Activated CD8-positive, alpha-beta memory T cell treated with anti-CD3 and anti-CD28 coated beads, Interleukin-2, amount 50 U/mL, for 24 hours (primary cell): ENCODE measurements at regions not wholly inside any gene's neighbourhood (a gene's known extent, or its start where the extent isn't known, plus 50 kb on each side); places are given as distances from the start of the nearest gene placed in this dataset.

Experiments used
- DNase-seq: peaks from one replicate; pipeline ENCODE4 v3.0.0-alpha.2; 2020; ENCODE audit errors: extremely low read depth

DNA sequence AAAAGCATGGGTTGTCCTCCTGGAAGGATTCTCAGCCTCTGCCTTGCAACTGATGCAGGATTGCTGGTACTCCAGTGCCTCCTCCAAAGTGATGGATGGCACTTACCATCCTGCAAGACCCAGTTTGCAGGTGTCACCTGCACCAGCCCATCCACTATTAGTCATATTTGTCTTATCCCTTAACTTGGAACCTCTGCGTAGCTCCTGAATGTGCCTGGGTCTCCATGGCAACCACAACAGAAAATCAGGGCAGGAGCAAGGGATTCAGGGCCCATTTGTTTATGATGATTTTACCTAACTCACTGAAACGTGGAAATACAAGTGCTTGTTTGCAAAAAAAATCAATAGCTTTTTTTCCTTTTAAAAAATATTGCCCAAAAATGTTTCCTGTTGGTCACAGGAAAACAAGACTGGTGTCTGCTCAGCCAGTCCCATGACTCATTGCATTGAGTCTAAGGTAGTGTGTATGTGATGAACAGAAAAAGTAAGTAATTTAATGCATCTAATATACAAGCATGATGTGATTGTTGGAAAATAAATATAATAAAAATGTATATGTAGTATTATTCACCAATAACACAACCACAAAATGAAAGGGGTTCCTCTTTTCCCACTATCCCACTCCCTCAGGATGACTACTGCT lies 1196.3 kb upstream of the TMEM132C start:
- DNase-seq = no peak

DNA sequence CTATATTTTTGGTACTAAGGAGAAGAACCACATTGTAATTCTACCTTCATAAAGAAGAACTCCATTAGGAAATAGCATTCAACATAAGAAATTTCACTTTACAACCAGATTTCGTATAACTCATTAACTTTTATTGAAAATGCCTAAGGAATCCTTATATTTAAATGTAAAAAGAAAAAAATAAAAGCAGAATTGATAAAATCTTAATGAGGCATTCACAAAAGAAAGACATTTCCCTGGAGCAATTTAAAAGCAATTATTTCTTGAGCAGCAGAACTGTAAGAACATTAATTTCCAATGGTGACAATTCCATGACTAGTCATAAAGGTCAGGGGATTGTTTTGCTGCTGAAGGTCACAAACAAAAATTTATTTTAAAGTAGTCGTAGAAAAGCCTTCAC lies 1192.8 kb upstream of the TMEM132C start:
- no peak for DNase-seq

DNA sequence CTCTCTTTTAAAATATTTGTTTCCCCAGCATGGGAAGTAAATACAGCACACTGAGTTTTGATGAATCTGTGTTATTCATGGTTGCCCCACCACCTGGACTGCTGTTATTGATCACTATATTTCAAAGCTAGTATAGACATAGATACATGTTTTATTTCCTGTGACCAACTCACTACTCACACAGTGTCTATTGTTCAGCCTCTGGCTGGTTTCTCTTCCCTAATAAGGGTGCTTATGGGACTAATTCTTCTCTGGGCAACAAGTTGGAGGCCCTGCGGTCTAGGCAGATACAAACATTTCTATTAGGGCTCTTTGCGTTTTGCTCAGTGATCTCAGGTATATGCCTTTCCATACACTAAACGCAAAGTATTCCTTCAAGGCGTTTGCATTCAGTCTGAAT lies 1191.0 kb upstream of the TMEM132C start:
- no peak for DNase-seq

DNA sequence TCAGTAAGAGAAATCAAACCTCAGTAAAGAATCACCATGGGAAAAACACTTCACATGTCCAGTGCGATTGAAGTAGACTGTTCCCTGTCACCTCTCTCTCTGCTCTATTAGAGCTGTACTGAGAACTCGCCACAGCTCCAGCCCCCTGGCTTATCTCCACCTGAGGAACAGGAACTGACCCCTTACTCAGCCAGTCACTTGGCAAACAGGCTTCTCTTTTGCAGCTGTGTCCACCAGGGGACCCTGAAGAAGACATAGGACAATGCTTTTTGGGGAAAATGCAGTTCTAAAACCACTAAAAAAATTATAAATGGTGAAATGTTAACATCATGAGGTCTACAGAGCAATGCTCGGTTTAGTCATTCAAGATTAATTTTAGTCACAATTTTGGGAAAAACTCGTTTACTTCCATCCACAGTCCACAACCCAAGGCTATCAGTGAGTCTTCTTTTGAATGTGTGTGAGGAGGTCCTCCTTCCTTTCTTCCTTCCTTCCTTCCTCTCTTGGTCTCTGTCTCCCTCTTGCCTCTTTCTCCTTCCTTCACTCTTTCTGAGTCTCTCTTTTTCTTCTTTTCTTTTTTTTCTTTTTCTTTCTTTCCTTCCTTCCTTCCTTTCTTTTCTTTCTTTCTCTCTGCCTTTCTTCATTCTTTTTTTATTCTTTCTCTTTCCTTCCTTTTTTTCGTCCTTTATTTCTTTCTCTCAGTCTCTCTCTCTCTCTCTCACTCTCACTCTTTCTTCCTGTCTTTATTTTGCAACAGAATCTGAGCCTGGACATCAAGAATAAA lies 1189.5 kb upstream of the TMEM132C start:
- DNase-seq = no peak

DNA sequence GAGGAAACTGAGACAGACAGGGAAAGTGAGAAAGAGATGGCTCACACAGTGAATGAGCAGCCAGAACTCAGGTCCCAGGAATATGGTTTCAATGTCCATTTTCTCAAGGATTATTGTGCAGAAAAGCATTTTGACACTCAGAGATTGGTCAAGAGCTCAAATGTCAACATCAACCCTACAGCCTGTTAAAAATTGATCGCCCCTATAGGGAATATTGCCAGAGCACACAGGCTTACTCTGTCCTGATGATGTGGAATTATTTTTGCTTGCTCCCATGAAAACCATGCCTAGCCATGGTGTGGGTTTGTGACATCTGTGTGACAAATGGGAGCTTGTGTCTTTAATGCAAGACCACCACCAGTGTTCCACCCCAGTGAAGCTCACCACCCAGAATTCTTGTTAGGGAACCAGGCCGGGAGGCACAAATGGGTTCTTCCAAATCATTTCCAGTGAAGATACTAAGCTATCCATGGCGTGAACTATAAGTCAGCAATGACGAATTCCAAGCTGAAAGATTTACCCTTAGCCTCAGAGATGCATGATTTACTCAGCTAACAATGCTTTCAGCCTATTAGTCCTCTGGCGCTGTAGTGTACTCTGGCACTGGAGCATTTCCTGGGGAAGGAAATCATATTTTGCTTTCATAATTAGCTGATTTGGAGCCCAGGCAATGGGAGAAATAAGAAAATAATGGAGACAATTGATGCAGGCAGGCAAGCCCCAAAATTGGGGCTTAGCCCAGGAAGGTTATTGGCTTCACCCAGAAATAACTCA lies 1188.2 kb upstream of the TMEM132C start:
- DNase-seq = no peak

DNA sequence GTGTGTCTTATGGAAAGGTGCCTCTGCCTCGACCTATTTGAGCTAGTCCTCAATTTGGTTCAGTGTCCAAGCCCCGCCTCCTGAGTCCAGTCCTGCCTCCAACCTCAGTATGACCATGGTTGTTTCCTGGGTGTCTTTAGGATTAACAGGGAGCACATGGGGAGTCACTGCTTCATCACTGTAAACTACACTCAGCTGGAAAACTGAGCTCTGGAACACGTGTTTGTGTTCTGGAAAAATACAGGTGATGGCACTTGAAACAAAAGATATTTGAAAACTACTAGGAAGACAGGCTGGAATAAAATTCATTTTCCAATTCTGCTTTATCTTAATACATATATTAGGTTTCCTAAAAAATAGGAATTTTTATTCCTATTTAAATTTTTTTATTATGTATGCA lies 1187.3 kb upstream of the TMEM132C start:
- DNase-seq = no peak

DNA sequence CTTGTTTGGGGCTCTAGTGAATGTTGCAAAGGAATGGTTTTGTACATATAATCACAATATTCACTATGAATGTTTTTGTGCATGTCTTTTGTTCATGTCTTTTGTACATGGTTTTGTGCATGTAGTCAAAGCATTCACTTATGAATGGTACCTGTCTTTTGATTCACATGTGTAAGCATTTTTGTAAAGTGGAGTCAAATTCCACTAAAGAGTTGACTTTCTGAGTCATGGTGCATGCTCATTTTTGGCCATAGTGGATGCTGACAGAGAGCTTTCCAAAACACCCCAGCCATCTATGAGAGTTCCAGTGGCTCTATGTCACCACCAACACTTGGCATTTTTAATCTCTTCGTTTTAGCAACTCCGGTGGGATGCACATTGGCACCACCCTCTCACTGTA lies 1185.9 kb upstream of the TMEM132C start:
- DNase-seq = no peak

DNA sequence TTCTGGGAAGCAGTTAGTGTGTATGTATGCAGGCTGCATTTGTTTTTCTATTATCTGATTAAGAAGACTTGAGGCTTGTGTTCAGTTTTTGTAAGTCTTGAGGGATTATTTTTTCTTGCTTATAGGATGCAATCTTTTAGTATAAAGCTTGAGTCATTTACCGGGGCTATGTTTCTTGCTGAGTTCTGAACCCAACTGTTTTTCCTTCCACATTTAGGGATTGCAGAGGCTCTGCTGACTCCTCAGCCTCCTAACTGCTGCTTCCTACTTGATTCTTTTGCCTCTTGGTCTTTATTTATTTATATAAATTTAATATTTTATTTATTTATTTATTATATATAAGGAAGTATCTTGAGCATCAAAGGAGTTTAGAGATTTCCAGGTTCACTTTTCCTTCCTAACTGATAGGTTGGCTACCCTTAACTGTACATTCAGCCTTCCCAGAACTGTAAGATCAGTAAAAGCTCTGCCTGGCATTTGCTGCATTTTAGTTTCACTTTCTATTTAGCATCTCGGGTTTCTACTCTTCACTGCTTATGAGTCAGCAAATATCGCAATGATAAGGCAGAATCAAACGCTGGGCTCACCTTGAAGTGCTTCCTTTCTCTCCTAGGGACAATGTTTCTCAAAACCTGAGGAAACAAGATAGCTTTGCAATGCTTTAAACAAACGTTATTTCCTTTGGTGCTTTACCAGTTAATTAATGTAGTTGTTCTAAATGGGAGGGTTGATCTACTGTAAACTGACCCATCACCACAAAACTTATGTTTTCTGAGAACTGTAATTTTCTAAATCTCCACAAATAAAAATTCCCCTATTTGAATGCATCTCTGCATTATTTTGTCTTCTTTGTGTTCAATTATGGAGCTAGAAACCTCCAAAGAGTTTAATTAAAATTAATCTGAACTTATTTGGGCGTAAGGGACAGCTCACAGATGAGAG lies 1183.7 kb upstream of the TMEM132C start:
- no peak for DNase-seq

DNA sequence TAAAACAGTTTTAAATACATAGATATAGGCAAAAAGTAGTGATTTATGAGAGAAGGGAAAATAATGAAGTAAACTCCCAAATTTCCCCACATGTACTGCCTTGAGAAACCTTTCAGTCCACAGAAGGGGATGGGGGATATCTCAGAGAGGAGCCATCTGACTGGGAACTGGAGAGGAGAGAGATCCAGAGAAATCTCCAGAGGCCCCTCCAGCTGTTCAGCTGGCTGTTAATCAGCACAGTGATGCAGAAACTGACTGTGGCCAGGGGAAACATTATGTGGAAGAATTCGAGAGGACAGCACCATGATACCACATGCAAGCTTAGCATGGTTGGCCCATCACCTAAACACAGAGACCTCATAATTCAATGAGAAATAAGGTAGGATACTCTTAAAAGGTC lies 1165.9 kb upstream of the TMEM132C start:
- no peak for DNase-seq

DNA sequence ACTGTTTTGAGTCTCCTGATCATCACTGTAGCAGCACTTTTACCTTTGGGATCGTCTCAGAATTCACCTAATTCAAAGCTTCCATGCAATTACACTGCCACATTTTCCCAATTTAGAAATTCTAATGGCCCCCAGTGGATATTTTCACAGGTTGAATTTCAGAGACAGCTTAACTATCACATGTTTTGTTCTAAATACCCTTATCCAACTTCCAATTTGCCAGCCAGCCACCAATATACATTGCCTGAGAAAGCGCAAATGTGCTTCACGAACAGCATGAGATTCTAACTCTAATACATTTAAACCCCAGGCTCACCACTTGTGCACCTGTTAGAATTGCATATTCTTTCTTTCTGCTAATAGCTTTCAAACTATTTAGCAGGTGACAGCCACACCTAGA lies 1160.9 kb upstream of the TMEM132C start:
- no peak for DNase-seq

DNA sequence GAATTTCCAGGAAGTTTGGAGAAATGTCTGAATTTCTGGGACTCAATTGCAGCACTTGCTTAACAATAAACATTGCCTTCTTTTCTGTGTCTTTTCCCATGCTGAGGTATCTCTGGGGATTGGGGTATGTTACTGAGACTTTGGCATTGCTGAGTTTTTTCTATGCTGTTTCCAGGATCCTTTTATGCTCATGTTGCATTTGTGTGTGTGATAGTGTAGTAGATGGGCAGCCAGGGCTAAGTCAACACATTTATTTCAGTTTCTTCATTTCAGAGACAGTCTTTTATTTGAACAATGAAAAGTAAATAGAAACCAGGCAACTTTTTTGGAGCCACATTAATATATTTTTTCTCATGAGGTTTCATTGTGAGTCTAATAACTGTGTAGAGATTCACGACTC lies 1160.3 kb upstream of the TMEM132C start:
- DNase-seq = no peak

DNA sequence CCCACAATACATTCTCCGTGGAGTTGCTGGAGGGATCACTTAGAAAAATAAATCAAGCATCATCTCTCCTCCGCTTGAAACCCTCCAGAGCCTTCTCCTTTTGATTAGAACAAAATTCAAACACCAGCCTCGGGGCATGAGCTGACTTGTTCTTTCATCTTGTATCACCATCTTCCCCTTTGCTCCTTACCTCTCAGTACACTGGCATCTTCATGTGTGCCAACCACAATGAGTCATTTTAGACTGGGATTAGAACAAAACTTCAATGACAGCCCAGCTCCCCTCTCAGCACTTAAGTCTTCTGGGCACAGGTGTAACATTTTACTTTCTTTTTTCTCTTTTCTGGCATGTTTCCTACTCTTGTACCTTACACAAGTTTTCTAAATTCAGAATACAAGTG lies 1159.2 kb upstream of the TMEM132C start:
- DNase-seq = no peak

DNA sequence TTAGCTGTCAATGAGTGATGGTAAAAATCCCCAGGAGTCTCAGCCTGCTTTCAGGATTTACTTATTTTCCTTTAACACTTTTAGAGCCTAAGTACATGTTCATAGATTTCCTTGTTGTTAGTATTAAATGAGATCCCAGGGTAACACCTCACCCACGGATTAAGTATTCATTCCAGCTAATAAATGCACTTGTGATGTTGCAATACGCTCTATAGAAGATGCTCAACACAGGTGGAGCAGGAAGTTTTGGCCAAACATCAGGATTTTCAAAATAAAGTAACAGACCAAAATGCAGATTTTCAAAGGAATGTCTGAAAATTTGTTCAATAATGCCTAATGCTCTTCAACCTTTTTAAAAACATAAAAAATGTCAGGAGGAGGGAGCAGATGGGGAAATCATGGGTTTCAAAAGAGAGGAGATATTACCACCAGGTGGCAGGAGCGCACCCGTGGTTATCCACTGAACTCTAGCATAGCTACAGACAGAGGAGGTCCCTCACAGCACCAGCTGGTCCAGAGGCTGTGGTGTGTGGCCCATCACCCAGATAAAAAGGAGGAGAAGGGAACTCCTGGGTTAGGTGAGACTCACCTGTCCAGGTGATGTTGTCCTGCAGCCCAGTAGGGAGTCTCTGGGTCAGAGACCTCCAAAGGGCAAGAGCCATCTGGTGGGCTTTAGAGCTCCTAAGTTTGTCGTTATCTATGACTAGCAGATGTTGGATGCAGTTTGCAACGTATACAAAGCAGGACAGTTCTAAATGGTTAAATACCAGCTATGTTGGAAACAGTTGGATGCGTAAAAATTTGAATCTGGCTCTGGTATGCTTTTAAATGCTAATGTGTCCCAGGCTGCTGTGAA lies 1158.4 kb upstream of the TMEM132C start:
- no peak for DNase-seq

DNA sequence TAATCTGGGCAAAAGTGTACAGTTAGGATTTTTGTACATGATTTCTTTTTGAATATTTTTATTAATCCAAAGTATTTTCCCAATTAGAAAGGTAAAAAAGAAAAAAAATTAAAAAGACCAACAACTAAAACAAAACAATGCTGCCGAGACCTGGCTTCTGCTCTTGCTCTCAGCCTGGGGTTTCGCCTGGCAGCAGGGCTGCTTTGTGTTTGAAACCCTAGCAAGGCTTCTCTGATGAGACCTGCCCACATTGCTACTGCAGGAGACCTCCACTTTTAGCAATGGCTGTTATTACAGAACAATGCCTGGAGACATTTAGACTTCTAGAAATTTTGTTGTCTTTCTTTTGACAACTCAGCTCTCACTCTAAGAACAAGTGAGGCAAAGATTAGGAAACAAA lies 1153.0 kb upstream of the TMEM132C start:
- DNase-seq = no peak

DNA sequence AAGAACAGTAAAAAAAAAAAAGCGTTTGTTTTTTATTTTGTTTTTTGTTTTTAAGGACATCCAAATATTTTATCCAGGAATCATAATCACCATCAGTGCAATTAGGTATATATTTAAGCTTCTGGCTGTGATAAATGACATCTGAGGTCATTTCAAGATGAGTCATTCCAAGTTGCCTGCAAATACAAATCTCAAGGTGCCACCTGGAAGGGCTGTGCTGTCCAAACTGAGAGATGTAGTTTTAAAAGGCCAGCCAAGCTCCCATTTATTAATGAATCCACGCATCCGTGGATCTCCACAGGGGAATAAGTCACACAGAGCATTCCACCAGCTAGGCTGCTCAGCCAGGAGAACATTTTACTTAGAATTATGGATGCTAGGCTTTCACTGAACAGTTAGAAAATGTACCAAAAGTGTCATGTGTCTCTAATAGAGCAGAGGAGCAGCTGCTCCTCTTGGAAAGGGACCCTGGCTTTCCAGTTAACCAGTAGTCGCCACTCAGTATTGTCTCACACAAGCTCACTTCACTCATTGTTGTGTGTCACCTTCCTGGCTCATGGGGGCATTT lies 1151.4 kb upstream of the TMEM132C start:
- no peak for DNase-seq

DNA sequence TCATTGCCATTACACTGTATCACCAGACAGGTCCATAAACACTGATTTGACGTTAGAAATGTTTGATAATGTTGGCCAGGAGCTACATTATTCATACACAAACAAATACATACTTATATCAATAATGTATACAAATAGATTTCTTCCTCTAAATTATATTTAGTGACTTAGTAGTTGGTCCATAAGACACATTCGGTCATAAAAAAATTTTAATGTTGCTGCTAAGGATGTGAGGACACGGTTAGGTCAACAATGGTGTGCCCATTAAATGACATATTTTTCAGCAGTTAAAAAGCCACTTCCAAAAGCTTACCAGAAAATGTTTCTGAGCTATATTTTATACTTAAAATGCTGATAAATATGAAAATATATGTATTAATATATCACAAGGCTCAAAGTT lies 1148.7 kb upstream of the TMEM132C start:
- no peak for DNase-seq

DNA sequence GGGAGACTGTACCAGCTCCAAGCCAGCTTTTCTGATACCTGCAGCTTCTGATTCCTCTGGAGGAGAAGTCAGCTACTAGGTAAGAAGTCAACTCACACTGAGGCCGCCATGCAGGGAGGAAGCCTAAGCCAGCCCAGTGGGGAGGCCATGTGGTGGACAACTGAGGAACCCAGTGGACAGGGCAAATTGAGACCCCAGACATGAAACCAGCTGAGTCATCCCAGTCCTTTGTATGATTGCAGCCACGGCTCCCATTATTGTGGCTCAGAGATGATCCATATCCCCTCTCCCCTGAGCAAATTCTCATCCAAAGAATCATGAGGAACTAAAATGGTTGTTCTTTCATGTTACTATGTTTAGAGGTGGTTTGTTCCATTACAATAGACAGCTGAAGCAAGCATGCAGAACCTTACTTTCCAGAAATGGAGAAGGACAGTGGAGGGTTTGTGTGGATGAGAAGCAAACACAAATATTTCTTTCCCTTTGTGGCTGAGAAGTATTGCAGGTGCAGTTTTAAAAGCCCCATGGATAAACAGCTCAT lies 1147.3 kb upstream of the TMEM132C start:
- no peak for DNase-seq

DNA sequence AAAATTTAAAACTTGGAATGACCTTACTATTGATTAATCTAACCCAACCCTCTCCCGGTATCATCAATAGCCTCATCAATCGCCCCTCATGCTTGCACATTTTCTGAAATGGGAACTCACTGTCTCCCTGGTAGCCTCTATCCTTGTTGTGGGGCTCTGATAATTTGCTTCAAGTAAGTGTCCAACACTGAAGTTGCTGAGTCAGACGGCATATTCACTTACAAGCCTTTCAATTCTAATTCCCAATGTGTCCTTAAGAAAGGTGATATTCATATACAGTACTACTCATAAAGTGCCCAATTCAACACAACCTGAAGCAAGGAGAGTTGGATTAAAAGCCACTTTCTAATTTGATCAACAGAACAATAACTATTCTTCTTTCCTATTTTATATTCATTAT lies 1146.1 kb upstream of the TMEM132C start:
- no peak for DNase-seq

DNA sequence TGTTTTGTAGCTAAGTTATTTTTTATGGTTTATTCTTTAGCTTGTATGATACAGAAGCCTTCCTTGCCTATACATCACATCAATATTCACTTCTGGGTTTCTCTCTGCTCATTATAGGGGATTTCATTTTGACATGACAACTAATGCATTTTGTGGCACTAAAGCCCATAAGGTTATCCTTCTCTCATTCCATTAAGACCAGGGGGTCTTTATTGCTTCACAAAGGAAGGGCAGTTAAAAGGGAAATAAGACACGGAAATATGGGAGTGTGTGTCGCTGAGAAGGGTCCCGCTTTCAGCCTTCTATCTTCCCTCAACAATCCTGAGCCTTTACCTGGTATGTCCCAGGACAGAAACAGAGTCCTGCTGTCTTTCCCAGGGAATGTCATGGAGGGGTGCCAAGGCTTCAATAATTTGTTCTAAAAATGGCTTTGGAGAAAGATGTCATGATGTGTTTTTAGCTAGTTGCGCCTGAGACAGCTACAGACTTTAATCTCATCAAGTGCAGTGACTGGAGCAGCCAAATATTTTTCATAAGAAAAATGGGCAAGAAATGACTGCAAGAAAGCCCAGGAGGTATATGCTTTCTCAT lies 1145.4 kb upstream of the TMEM132C start:
- DNase-seq = no peak
